Heart left ventricle (tissue), 16 donors: ENCODE measurements at regions not wholly inside any gene's neighbourhood (a gene's known extent, or its start where the extent isn't known, plus 50 kb on each side); places are given as distances from the start of the nearest gene placed in this dataset.

ENCODE experiments used
- ATAC-seq, 4 donors: fragments of 200-7000 bp; cut with Tn5 transposase; one replicate each; pipeline ENCODE4 v1.9.1; 2020 to 2022; ENCODE audit warnings: moderate library complexity in 4 of 4, mild to moderate bottlenecking in 3 of 4, moderate number of reproducible peaks in 1 of 4
- DNase-seq, 5 donors: peaks; one replicate each; pipeline ENCODE4 v3.0.0-alpha.2; 2020
- H3K27ac ChIP-seq, 12 donors: fragments of 200-600 bp; sonication (generic) in 4 of 12; one replicate each; pipeline versions ENCODE4 v1.5.0 to v1.8.0; 2016 to 2022; ENCODE audit warnings: mild to moderate bottlenecking in 2 of 12
- H3K27me3 ChIP-seq, 9 donors: fragments of 200-600 bp; sonication (generic) in 2 of 9; one replicate each; pipeline versions ENCODE4 v1.5.1 to v1.8.0; 2016 to 2022; ENCODE audit warnings: mild to moderate bottlenecking in 3 of 9
- H3K36me3 ChIP-seq, 9 donors: fragments of 200-600 bp; sonication (generic) in 2 of 9; one replicate each; pipeline versions ENCODE4 v1.5.0 to v1.8.0; 2018 to 2022; ENCODE audit warnings: mild to moderate bottlenecking in 2 of 9
- H3K4me1 ChIP-seq, 12 donors: fragments of 200-600 bp; sonication (generic) in 4 of 12; one replicate each; pipeline versions ENCODE4 v1.5.0 to v1.8.0; 2016 to 2022; ENCODE audit warnings: mild to moderate bottlenecking in 3 of 12
- H3K4me3 ChIP-seq, 12 donors: fragments of 200-600 bp; sonication (generic) in 4 of 12; one replicate each; pipeline versions ENCODE4 v1.5.0 to v1.8.0; 2017 to 2022; ENCODE audit warnings: mild to moderate bottlenecking in 9 of 12, moderate library complexity in 4 of 12
- H3K9me3 ChIP-seq, 12 donors: fragments of 200-600 bp; sonication (generic) in 4 of 12; one replicate each; pipeline versions ENCODE4 v1.5.0 to v1.8.0; 2016 to 2022; ENCODE audit warnings: mild to moderate bottlenecking in 1 of 12
- POLR2A ChIP-seq, 2 donors: fragments of 450-650 bp; IDR thresholded peaks; one replicate each; pipeline ENCODE4 v1.6.1; 2017; ENCODE audit warnings: antibody characterized with exemption in 2 of 2, mild to moderate bottlenecking in 2 of 2, moderate library complexity in 2 of 2
- WGBS, 4 donors: extraction: QIAGEN DNeasy Blood & Tissue Kit in 2 of 4; methylation state at CpG; one replicate each; pipeline versions ENCODE4 v1.1.5 to v1.1.7; 2013 to 2018; 5-methylcytosine and 5-hydroxymethylcytosine counted together
- intact Hi-C, 10 donors: fragments of 100-400 bp; cut with DNase I; formaldehyde crosslinking; loops; one replicate each; pipeline versions ENCODE4 v1.11.1 to v1.14.2; 2022
- TF ChIP-seq, protein P1 (sequence below), 12 donors: fragments of 200-600 bp; sonication (generic) in 4 of 12; IDR thresholded peaks; one replicate each; pipeline versions ENCODE4 v1.5.0 to v1.8.0; 2018 to 2022; ENCODE audit warnings: antibody characterized with exemption in 12 of 12, mild to moderate bottlenecking in 5 of 12
- donor health status: ischemic (EF 13 %, LVEDD 7.1; RV severe dilation, severe dysfunction).
- donor health status: healthy with polysubstance abuse.
- donor health status: DM: no; HTN: yes; CAD: no.
- donor health status: DM: no; HTN: no; CAD: no.
- donor health status: ischemic (EF 25% LVEDD 6.9; RV normal size, moderate dysfunction).
- donor health status: ischemic (EF 25% LVEDD 5.7; RV mildly dilated, moderate dysfunction).
- donor health status: healthy.
- donor health status: DM: yes; HTN: yes; CAD: no.
- donor health status: ischemic (EF 35%, LVEDD 5.7; RV mildly dilated, moderate dysfunction).
- donor health status: nonischemic (EF 11% LVEDD 7.7; RV severe dilation, severe dysfunction).
- donor health status: DM: yes; HTN: yes; CAD: no.
- donor health status: PGD.
- donor health status: ischemic (EF 29% LVEDD 5.4; RV normal size, mild dysfunction).
- donor health status: nonischemic (EF 23%, LVEDD 6.1; RV moderate dilation, normal function).

DNA sequence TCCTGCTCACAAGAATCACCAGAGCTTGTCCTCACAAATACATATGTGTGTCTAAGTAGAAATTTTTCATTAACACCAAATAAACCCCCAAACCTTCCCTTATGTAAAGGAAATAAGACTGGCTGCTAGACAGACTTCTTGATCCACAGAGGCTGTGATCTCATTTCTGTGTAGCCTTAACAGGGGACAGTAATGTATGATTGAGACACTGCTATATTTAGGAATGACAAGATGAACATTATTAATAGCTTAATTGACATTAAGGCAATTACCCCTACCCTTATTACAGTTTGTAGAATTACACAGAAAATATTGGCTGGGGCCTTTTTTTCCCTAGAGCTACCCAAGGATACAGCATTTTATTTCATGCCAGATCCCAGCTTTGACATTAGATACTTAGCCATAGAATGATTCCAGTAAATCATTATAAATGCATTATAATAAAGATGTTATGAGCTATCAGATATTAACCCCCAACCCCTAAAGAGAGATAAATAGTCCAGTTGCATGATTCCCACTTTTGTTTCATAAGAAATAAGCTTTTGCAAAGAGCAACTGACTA, 392.1 kb upstream of the HNRNPA3 start:
- no peak for ATAC-seq
- intact Hi-C loops, result no loop called here
- peaks cover 0 to 30% (median 4%) of the 10 kb centered on the region in 9 donors for H3K27me3 ChIP-seq
- DNase-seq, result no peak
- no peak overlapping the region for H3K4me3 ChIP-seq
- TF ChIP-seq POLR2A (IDR thresholded peaks at IDR 0.05), result no peak
- TF ChIP-seq, protein P1, sequence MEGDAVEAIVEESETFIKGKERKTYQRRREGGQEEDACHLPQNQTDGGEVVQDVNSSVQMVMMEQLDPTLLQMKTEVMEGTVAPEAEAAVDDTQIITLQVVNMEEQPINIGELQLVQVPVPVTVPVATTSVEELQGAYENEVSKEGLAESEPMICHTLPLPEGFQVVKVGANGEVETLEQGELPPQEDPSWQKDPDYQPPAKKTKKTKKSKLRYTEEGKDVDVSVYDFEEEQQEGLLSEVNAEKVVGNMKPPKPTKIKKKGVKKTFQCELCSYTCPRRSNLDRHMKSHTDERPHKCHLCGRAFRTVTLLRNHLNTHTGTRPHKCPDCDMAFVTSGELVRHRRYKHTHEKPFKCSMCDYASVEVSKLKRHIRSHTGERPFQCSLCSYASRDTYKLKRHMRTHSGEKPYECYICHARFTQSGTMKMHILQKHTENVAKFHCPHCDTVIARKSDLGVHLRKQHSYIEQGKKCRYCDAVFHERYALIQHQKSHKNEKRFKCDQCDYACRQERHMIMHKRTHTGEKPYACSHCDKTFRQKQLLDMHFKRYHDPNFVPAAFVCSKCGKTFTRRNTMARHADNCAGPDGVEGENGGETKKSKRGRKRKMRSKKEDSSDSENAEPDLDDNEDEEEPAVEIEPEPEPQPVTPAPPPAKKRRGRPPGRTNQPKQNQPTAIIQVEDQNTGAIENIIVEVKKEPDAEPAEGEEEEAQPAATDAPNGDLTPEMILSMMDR (IDR thresholded peaks at IDR 0.05), result no peak
- H3K27ac ChIP-seq, result no peak overlapping the region
- no peaks in the 10 kb centered on the region for H3K36me3 ChIP-seq
- no peaks in the 10 kb centered on the region for H3K4me1 ChIP-seq
- no peaks in the 10 kb centered on the region for H3K9me3 ChIP-seq

DNA sequence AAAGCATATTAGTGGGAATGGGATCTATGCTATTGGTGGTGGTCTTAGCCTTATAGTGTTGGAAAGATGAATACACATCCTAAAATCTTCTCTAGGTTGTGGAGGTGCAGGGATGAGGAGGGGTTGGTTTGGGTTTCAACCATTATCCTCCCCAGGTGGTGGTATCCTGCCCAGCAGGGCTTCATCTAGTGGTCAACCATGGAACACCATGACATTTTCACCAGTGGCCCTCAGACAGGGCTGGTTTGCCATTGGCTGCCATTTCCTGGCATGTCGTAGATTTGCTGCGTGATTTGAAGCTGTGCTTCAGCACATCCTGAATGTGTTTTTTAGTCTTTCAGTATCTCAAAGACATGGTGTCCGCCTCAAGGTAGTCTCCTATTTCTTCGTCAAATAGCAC, 391.2 kb upstream of the HNRNPA3 start:
- H3K4me1 ChIP-seq, result no peaks in the 10 kb centered on the region

DNA sequence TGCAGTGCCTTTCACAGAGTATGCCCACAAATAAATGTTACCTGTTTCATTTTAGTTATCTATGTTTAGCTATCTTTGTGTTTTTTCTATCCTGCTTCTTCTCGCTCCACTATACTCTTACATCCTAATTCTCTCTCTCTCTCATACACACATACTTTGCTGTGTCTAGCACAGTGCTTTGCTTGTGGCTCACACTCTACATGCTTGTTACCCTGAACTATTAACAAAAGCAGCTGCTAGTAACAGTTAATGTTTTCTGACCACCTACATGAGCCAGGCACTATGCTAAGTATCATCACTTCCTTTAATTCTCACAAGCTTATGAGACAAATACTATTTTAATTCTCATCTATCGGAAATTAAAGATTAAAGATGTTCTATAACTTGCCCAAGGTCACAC, 390.5 kb upstream of the HNRNPA3 start:
- no peaks in the 10 kb centered on the region for H3K9me3 ChIP-seq
- 90 to 94% (median 92%) methylated on average over 2 of the region's 2 CpGs for WGBS, 4 donors
- DNase-seq (no peak), ATAC-seq (no peak)
- intact Hi-C loops, result no loop called here
- no peak overlapping the region for H3K27ac ChIP-seq
- no peaks in the 10 kb centered on the region for H3K4me1 ChIP-seq
- H3K36me3 ChIP-seq, result no peaks in the 10 kb centered on the region
- H3K4me3 ChIP-seq, result no peak overlapping the region
- peaks cover 0 to 40% (median 5%) of the 10 kb centered on the region in 9 donors for H3K27me3 ChIP-seq
- TF ChIP-seq, protein P1 (IDR thresholded peaks at IDR 0.05), result no peak
- no peak for TF ChIP-seq POLR2A (IDR thresholded peaks at IDR 0.05)

More for the DNA sequence above, 391.2 kb upstream of the HNRNPA3 start:
- TF ChIP-seq POLR2A (IDR thresholded peaks at IDR 0.05), result no peak
- TF ChIP-seq, protein P1 (IDR thresholded peaks at IDR 0.05), result no peak
- H3K27me3 ChIP-seq, result peaks cover 0 to 36% (median 5%) of the 10 kb centered on the region in 9 donors
- ATAC-seq, result no peak
- intact Hi-C loops, result no loop called here
- DNase-seq, result no peak
- no peaks in the 10 kb centered on the region for H3K36me3 ChIP-seq
- 83 to 98% (median 95%) methylated on average over 4 of the region's 4 CpGs for WGBS, 4 donors
- no peaks in the 10 kb centered on the region for H3K9me3 ChIP-seq
- no peak overlapping the region for H3K27ac ChIP-seq
- no peak overlapping the region for H3K4me3 ChIP-seq

DNA sequence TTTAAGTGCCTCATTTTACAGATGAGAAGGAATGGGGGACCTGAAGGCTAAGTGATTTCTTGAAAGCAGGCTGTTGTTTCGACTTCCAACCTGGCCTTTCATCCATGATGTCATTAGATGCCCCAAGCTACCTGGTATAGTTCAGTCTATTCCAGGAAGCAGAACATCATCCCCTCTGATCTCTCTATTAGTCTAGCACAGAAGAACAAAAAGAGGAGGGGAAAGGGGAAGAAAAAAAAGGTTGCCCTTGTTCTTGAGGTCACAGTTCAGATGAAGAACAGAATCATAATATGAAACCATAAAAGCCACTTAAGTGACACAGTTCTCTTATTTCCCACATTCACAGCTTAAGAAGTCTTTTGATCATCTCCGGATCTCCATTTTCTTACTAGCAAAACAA, 386.2 kb upstream of the HNRNPA3 start:
- no peak overlapping the region for H3K27ac ChIP-seq
- no peak overlapping the region for H3K4me3 ChIP-seq
- H3K4me1 ChIP-seq, result no peaks in the 10 kb centered on the region
- intact Hi-C loops, result no loop called here
- DNase-seq, result no peak
- WGBS, 4 donors, result 78 to 94% (median 88%) methylated on average over 2 of the region's 2 CpGs
- no peaks in the 10 kb centered on the region for H3K9me3 ChIP-seq
- peaks cover 0 to 32% (median 5%) of the 10 kb centered on the region in 9 donors for H3K27me3 ChIP-seq
- no peak for ATAC-seq
- H3K36me3 ChIP-seq, result no peaks in the 10 kb centered on the region
- TF ChIP-seq, protein P1 (IDR thresholded peaks at IDR 0.05), result no peak
- no peak for TF ChIP-seq POLR2A (IDR thresholded peaks at IDR 0.05)
